BLaER1 treated with 17β-estradiol and CSF1 and Interleukin-3, amounts not matched to agents 10 nM and 100 nM (cell line): ENCODE measurements at regions not wholly inside any gene's neighbourhood (a gene's known extent, or its start where the extent isn't known, plus 50 kb on each side); places are given as distances from the start of the nearest gene placed in this dataset.
"Not testable (repeated sequence)": the region's sequence is repeated elsewhere in the genome, so short reads cannot be mapped to it uniquely, and the experiment has no call there.

ENCODE experiments used
- H3K27ac ChIP-seq, 11 experiments: shearing (Covaris generic); formaldehyde crosslinking; 2 replicates each; pipeline ENCODE4 v1.8.1; 2022
- H3K27me3 ChIP-seq, 11 experiments: shearing (Covaris generic); formaldehyde crosslinking; 2 replicates each; pipeline ENCODE4 v1.8.1; 2022
- H3K36me3 ChIP-seq, 11 experiments: shearing (Covaris generic); formaldehyde crosslinking; 2 replicates each; pipeline ENCODE4 v1.8.1; 2022
- H3K4me1 ChIP-seq, 10 experiments: shearing (Covaris generic); formaldehyde crosslinking; 2 replicates each; pipeline ENCODE4 v1.8.1; 2022
- H3K4me2 ChIP-seq, 11 experiments: shearing (Covaris generic); formaldehyde crosslinking; 2 replicates each; pipeline ENCODE4 v1.8.1; 2022
- H3K4me3 ChIP-seq, 10 experiments: shearing (Covaris generic); formaldehyde crosslinking; 2 replicates each; pipeline ENCODE4 v1.8.1; 2022
- H3K9ac ChIP-seq, 11 experiments: shearing (Covaris generic); formaldehyde crosslinking; 2 replicates each; pipeline ENCODE4 v1.8.1; 2022
- H3K9me3 ChIP-seq, 11 experiments: shearing (Covaris generic); formaldehyde crosslinking; replicated peaks in 1 of 11; 2 replicates each; pipeline ENCODE4 v1.8.1; 2022
- H4K20me1 ChIP-seq, 11 experiments: shearing (Covaris generic); formaldehyde crosslinking; 2 replicates each; pipeline ENCODE4 v1.8.1; 2022
- Cebpa-rat ChIP-seq, 11 experiments: shearing (Covaris generic); IDR thresholded peaks; 2 replicates each; pipeline ENCODE4 v1.8.1; 2022

GRCh38 chrX:51144828-51145442 is 187.7 kb upstream of the NUDT10 start:
- Histone ChIP-seq H3K27ac (no peak overlapping the region), H3K9ac (no peak overlapping the region), H3K36me3 (no peaks in the 10 kb centered on the region), H3K4me2 (no peak overlapping the region), H3K27me3 (peaks cover 96 to 100% (median 98%) of the 10 kb centered on the region in 11 experiments), H4K20me1 (peaks cover 0 to 10% (median 0%) of the 10 kb centered on the region in 11 experiments; a peak in 1 of 22 replicates), H3K9me3 (peaks cover 0 to 5% (median 0%) of the 10 kb centered on the region in 11 experiments; a peak in 1 of 22 replicates), H3K4me1 (no peaks in the 10 kb centered on the region), H3K4me3 (no peak overlapping the region)
- TF ChIP-seq Cebpa-rat (IDR thresholded peaks at IDR 0.05) = no peak

- peaks cover 0 to 10% (median 0%) of the 10 kb centered on the region in 11 experiments; a peak in 1 of 22 replicates for H4K20me1 ChIP-seq
- H3K36me3 ChIP-seq = no peaks in the 10 kb centered on the region
- H3K4me2 ChIP-seq = no peak overlapping the region
- H3K27ac ChIP-seq = no peak overlapping the region
- H3K9ac ChIP-seq = no peak overlapping the region
- H3K4me3 ChIP-seq = no peak overlapping the region
- H3K9me3 ChIP-seq = no peaks in the 10 kb centered on the region
- no peaks in the 10 kb centered on the region for H3K4me1 ChIP-seq
- peaks cover 89 to 100% (median 96%) of the 10 kb centered on the region in 11 experiments for H3K27me3 ChIP-seq
- no peak for TF ChIP-seq Cebpa-rat (IDR thresholded peaks at IDR 0.05)
Measured at GRCh38 chrX:51148848-51149247, 183.8 kb upstream of the NUDT10 start.

- Histone ChIP-seq H3K9me3 (no peaks in the 10 kb centered on the region), H4K20me1 (peaks cover 0 to 7% (median 0%) of the 10 kb centered on the region in 11 experiments; a peak in 1 of 22 replicates), H3K4me3 (no peak overlapping the region), H3K27ac (no peak overlapping the region), H3K4me2 (no peak overlapping the region), H3K27me3 (peaks cover 76 to 100% (median 93%) of the 10 kb centered on the region in 11 experiments), H3K4me1 (no peaks in the 10 kb centered on the region), H3K9ac (no peak overlapping the region), H3K36me3 (no peaks in the 10 kb centered on the region)
- TF ChIP-seq Cebpa-rat (IDR thresholded peaks at IDR 0.05) = no peak
Measured at GRCh38 chrX:51151734-51152133, 180.9 kb upstream of the NUDT10 start.

GRCh38 chrX:51155157-51155556 is 177.5 kb upstream of the NUDT10 start:
- Histone ChIP-seq H3K27me3 (peaks cover 65 to 94% (median 90%) of the 10 kb centered on the region in 11 experiments), H3K4me2 (no peak overlapping the region), H3K9me3 (no peaks in the 10 kb centered on the region), H3K9ac (no peak overlapping the region), H4K20me1 (no peaks in the 10 kb centered on the region; a peak in 1 of 22 replicates), H3K4me3 (no peak overlapping the region), H3K4me1 (no peaks in the 10 kb centered on the region), H3K36me3 (no peaks in the 10 kb centered on the region), H3K27ac (no peak overlapping the region)
- no peak for TF ChIP-seq Cebpa-rat (IDR thresholded peaks at IDR 0.05)

GRCh38 chrX:51155566-51155965 is 177.1 kb upstream of the NUDT10 start:
- Histone ChIP-seq H3K4me2 (no peak overlapping the region), H4K20me1 (no peaks in the 10 kb centered on the region; a peak in 1 of 22 replicates), H3K27ac (no peak overlapping the region), H3K4me3 (no peak overlapping the region), H3K9me3 (no peaks in the 10 kb centered on the region), H3K27me3 (peaks cover 63 to 93% (median 88%) of the 10 kb centered on the region in 11 experiments), H3K9ac (no peak overlapping the region), H3K4me1 (no peaks in the 10 kb centered on the region), H3K36me3 (no peaks in the 10 kb centered on the region)
- TF ChIP-seq Cebpa-rat (IDR thresholded peaks at IDR 0.05) = no peak

GRCh38 chrX:51158231-51158630 is 174.4 kb upstream of the NUDT10 start:
- Histone ChIP-seq H3K4me3 (no peak overlapping the region), H4K20me1 (no peaks in the 10 kb centered on the region; a peak in 1 of 22 replicates), H3K4me2 (no peak overlapping the region), H3K9me3 (no peaks in the 10 kb centered on the region; a peak in 1 of 22 replicates), H3K4me1 (no peaks in the 10 kb centered on the region), H3K36me3 (no peaks in the 10 kb centered on the region), H3K27ac (no peak overlapping the region), H3K9ac (no peak overlapping the region), H3K27me3 (peaks cover 64 to 92% (median 86%) of the 10 kb centered on the region in 11 experiments)
- no peak for TF ChIP-seq Cebpa-rat (IDR thresholded peaks at IDR 0.05)

- H3K4me1 ChIP-seq, H3K9me3 ChIP-seq, H3K4me3 ChIP-seq, H3K9ac ChIP-seq, H3K27ac ChIP-seq, H3K4me2 ChIP-seq, H4K20me1 ChIP-seq, H3K36me3 ChIP-seq: not testable (repeated sequence)
- peaks cover 67 to 92% (median 86%) of the 10 kb centered on the region in 11 experiments for H3K27me3 ChIP-seq
Measured at GRCh38 chrX:51159378-51159777, 173.2 kb upstream of the NUDT10 start.

GRCh38 chrX:51163730-51164129 is 168.9 kb upstream of the NUDT10 start:
- Histone ChIP-seq H3K4me3 (no peak overlapping the region), H3K4me1 (no peaks in the 10 kb centered on the region), H4K20me1 (no peaks in the 10 kb centered on the region; a peak in 1 of 22 replicates), H3K4me2 (no peak overlapping the region), H3K27ac (no peak overlapping the region), H3K27me3 (peaks cover 75 to 91% (median 86%) of the 10 kb centered on the region in 11 experiments), H3K9me3 (no peaks in the 10 kb centered on the region; a peak in 1 of 22 replicates), H3K9ac (no peak overlapping the region), H3K36me3 (no peaks in the 10 kb centered on the region)
- no peak for TF ChIP-seq Cebpa-rat (IDR thresholded peaks at IDR 0.05)

- H3K4me2 ChIP-seq, H4K20me1 ChIP-seq, H3K36me3 ChIP-seq: not testable (repeated sequence)
Measured at GRCh38 chrX:51178356-51178900, 154.2 kb upstream of the NUDT10 start.

GRCh38 chrX:51179805-51180204 is 152.8 kb upstream of the NUDT10 start:
- Histone ChIP-seq H3K27me3 (peaks cover 74 to 100% (median 88%) of the 10 kb centered on the region in 11 experiments), H3K4me2 (peak overlapping the region in 2 of 11 experiments; percentile 10 to 17; a peak in 2 of 22 replicates)
- not testable (repeated sequence) for H3K4me3 ChIP-seq, H3K36me3 ChIP-seq, H3K4me1 ChIP-seq, H3K9ac ChIP-seq, H4K20me1 ChIP-seq, H3K27ac ChIP-seq, H3K9me3 ChIP-seq

More at GRCh38 chrX:51178356-51178900, 154.2 kb upstream of the NUDT10 start:
- not testable (repeated sequence) for H3K4me3 ChIP-seq, H3K4me1 ChIP-seq, H3K9ac ChIP-seq, H3K9me3 ChIP-seq, H3K27ac ChIP-seq
- peaks cover 79 to 99% (median 93%) of the 10 kb centered on the region in 11 experiments for H3K27me3 ChIP-seq
